Psoas muscle (tissue), 7 donors: ENCODE measurements at regions not wholly inside any gene's neighbourhood (a gene's known extent, or its start where the extent isn't known, plus 50 kb on each side); places are given as distances from the start of the nearest gene placed in this dataset.

Experiments used
- ATAC-seq, 4 donors: fragments of 200-7000 bp; cut with Tn5 transposase; one replicate each; pipeline ENCODE4 v1.9.1; 2020; ENCODE audit warnings: moderate library complexity in 3 of 4, mild to moderate bottlenecking in 2 of 4
- DNase-seq, 2 donors: peaks; one replicate each; pipeline ENCODE4 v3.0.0-alpha.2; 2020
- H3K27ac ChIP-seq: fragments of 200-600 bp; one replicate; pipeline ENCODE4 v1.8.0; 2022
- H3K27me3 ChIP-seq, 3 donors: fragments of 200-600 bp in 1 of 3; one replicate each; pipeline versions ENCODE4 v1.6.1 to v1.8.0; 2013 to 2022; ENCODE audit warnings: low read length in 2 of 3, mild to moderate bottlenecking in 2 of 3, moderate library complexity in 1 of 3; ENCODE audit not compliant: insufficient read depth in 3 of 3
- H3K36me3 ChIP-seq, 2 donors: fragments of 200-600 bp in 1 of 2; one replicate each; pipeline versions ENCODE4 v1.6.1 to v1.8.0; 2013 to 2022; ENCODE audit warnings: low read depth in 1 of 2, mild to moderate bottlenecking in 1 of 2, moderate library complexity in 1 of 2; ENCODE audit not compliant: insufficient read depth in 1 of 2
- H3K4me1 ChIP-seq: fragments of 200-600 bp; one replicate; pipeline ENCODE4 v1.8.0; 2022
- H3K4me3 ChIP-seq: fragments of 200-600 bp; one replicate; pipeline ENCODE4 v1.8.0; 2022; ENCODE audit warnings: mild to moderate bottlenecking
- H3K9me3 ChIP-seq: fragments of 200-600 bp; one replicate; pipeline ENCODE4 v1.8.0; 2022
- WGBS, 3 donors: extraction: QIAGEN DNeasy Blood & Tissue Kit; methylation state at CpG; one replicate each; pipeline versions ENCODE4 v1.1.6 to v1.1.7; 2013; 5-methylcytosine and 5-hydroxymethylcytosine counted together
- intact Hi-C, 2 donors: fragments of 100-400 bp; cut with DNase I; formaldehyde crosslinking; loops; one replicate each; pipeline versions ENCODE4 v1.11.0 to v1.14.2; 2022
- TF ChIP-seq, protein P1 (sequence below): fragments of 200-600 bp; IDR thresholded peaks from one replicate; pipeline ENCODE4 v1.8.0; 2022; ENCODE audit warnings: antibody characterized with exemption
- donor health status: healthy with polysubstance abuse.
- donor health status: DM: no; HTN: no; CAD: no; lungs with moderate emphysema.
- donor health status: Bipolar disorder and iron deficiency.
- donor health status: healthy.
- donor health status: DM: yes; HTN: yes; CAD: no.
- donor health status: DM: no; HTN: no; CAD: no.
- donor health status: DM: yes; HTN: yes; CAD: no.

DNA sequence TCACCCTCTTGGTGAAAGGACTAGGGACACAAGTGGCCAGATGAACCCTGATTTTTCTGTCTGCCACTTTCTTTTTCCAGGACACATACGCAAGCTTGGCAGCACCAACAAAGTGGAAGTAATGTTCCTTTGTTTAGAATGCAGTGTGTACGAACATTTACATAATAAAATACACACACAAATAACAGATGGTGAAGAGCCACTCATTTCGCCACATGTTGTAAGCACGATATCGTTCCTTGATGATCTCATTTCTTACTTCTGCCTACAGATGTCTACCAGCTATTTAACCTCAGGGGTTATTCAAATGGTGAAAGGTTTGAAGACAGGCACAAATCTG lies 670.2 kb upstream of the CXADR start:
- Histone ChIP-seq H3K4me3 (no peak overlapping the region), H3K27me3 (no peaks in the 10 kb centered on the region), H3K9me3 (no peaks in the 10 kb centered on the region), H3K27ac (no peak overlapping the region), H3K4me1 (peaks cover 8% of the 10 kb centered on the region), H3K36me3 (no peaks in the 10 kb centered on the region)
- intact Hi-C loops = no loop called here
- TF ChIP-seq, protein P1, sequence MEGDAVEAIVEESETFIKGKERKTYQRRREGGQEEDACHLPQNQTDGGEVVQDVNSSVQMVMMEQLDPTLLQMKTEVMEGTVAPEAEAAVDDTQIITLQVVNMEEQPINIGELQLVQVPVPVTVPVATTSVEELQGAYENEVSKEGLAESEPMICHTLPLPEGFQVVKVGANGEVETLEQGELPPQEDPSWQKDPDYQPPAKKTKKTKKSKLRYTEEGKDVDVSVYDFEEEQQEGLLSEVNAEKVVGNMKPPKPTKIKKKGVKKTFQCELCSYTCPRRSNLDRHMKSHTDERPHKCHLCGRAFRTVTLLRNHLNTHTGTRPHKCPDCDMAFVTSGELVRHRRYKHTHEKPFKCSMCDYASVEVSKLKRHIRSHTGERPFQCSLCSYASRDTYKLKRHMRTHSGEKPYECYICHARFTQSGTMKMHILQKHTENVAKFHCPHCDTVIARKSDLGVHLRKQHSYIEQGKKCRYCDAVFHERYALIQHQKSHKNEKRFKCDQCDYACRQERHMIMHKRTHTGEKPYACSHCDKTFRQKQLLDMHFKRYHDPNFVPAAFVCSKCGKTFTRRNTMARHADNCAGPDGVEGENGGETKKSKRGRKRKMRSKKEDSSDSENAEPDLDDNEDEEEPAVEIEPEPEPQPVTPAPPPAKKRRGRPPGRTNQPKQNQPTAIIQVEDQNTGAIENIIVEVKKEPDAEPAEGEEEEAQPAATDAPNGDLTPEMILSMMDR = no peak
- no peak for ATAC-seq
- DNase-seq = no peak
- 39 to 63% (median 40%) methylated on average over 5 of the region's 5 CpGs for WGBS, 3 donors

DNA sequence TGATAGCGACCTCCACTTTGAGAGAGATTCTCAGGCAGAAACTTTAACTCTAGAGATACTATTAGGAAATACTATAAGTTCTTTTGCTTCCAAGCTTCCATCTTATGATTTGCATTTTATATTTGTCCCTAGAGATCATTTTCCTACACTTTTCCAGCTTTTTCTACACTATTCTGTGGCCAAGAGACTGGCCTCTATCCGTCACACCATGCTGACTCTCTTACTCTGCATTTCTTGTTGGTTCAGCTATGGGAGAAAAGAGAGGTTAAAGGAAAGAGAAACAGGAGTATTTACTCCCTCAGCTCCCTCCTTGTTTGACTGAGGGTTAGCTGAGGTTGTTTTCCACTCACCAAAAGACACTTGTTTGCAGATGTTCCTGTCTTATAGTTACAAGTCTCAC lies 665.6 kb upstream of the CXADR start:
- Histone ChIP-seq H3K4me3 (no peak overlapping the region), H3K27me3 (no peaks in the 10 kb centered on the region), H3K4me1 (no peaks in the 10 kb centered on the region), H3K9me3 (no peaks in the 10 kb centered on the region), H3K27ac (no peak overlapping the region), H3K36me3 (no peaks in the 10 kb centered on the region)
- intact Hi-C loops = no loop called here
- no peak for ATAC-seq
- 87 to 89% (median 88%) methylated on average over 2 of the region's 2 CpGs for WGBS, 3 donors
- TF ChIP-seq, protein P1 = no peak
- DNase-seq = no peak

DNA sequence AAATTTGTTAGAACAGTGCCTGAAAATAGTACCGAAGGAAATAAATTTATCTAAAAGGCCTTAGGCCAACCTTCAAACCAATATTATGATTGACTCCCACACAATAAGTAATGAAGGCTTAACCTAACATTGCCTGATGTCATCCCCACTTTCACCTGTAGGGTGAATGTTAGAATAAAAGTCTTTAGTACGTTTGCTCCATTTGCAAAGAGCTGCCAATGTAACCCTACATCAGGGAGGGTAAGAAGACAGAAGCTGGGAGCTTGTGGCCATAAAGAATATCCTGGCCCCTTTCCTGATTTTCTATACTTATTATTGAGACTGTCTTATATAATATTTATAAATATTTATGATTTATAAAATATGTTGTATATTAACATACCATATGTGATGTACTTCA lies 661.8 kb upstream of the CXADR start:
- DNase-seq = no peak
- no peak overlapping the region for H3K4me3 ChIP-seq
- no peaks in the 10 kb centered on the region for H3K4me1 ChIP-seq
- intact Hi-C loops = no loop called here
- no peak for ATAC-seq
- H3K27me3 ChIP-seq = no peaks in the 10 kb centered on the region
- H3K27ac ChIP-seq = no peak overlapping the region
- H3K9me3 ChIP-seq = peaks cover 6% of the 10 kb centered on the region
- TF ChIP-seq, protein P1 = no peak
- 90 to 95% (median 92%) methylated on average over 2 of the region's 2 CpGs for WGBS, 3 donors
- H3K36me3 ChIP-seq = no peaks in the 10 kb centered on the region

DNA sequence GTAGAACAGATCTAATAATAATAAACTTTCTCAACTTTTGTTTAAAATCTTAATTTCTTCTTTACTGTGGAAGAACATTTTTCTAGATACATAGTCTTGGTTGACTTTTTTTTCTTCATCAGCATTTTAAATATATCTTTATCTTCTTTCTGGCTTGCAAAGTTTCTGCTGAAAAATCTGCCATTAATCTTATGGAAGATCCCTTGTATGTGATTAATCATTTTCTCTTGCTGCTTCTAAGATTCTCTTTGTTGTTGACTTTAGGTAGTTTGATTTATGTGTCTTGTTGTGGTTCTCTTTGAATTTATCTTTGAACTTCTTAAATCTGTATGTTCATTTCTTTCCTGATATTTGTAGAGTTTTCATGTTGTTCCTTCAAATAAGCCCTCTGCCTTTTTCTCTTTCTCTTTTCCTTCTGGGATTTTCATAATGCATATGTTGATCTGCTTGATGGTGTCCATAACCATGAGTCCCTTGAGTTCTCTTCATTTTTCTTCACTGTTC lies 657.6 kb upstream of the CXADR start:
- ATAC-seq (no peak), DNase-seq (no peak)
- no peaks in the 10 kb centered on the region for H3K27me3 ChIP-seq
- no peak overlapping the region for H3K27ac ChIP-seq
- H3K36me3 ChIP-seq = no peaks in the 10 kb centered on the region
- peaks cover 6% of the 10 kb centered on the region for H3K9me3 ChIP-seq
- intact Hi-C loops = no loop called here
- H3K4me1 ChIP-seq = no peaks in the 10 kb centered on the region
- TF ChIP-seq, protein P1 = no peak
- no peak overlapping the region for H3K4me3 ChIP-seq

DNA sequence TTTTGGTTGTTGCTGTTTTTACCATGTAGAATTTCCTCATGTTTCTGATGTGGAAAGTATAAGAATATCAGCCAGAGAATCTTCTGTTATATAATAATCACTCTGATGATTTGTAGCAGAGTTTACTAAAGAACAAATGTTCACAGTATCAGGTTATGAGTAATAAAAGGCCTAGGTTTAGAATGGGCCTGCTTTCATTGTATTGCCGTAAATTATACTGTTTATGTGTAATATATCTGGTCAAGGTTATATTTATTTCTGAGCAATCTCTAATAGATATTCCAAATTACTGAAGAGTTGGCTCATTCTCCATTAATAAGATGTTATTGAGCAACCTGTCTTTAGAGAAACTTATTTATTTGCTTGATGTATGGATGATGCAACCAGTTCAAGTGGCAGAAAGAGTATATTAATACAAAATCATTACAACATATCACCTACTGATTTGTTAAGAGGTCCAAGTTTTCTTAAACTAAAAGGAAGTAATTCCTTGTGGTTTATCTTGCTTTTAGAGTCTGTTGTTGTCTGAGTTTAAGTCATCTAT lies 649.4 kb upstream of the CXADR start:
- H3K36me3 ChIP-seq = no peaks in the 10 kb centered on the region
- intact Hi-C loops = no loop called here
- DNase-seq (no peak), ATAC-seq (no peak)
- no peak overlapping the region for H3K27ac ChIP-seq
- no peaks in the 10 kb centered on the region for H3K27me3 ChIP-seq
- TF ChIP-seq, protein P1 = no peak
- H3K9me3 ChIP-seq = no peaks in the 10 kb centered on the region
- no peak overlapping the region for H3K4me3 ChIP-seq
- WGBS, 3 donors = 38 to 70% (median 64%) methylated on average over 1 of the region's 1 CpG
- H3K4me1 ChIP-seq = no peaks in the 10 kb centered on the region
